ENCODE measurements at regions not wholly inside any gene's neighbourhood (a gene's known extent, or its start where the extent isn't known, plus 50 kb on each side); places are given as distances from the start of the nearest gene placed in this dataset.

- no peak overlapping the region for H3K27ac Mint-ChIP-seq (ENCODE audit: unreplicated experiment)
- H3K4me3 Mint-ChIP-seq (ENCODE audit: unreplicated experiment), result no peak overlapping the region
- no peaks in the 10 kb centered on the region for H3K36me3 Mint-ChIP-seq (ENCODE audit: low read depth, unreplicated experiment)
- peaks cover 11% of the 10 kb centered on the region for H3K4me1 Mint-ChIP-seq (ENCODE audit: unreplicated experiment)
- no peak for DNase-seq (ENCODE audit: low spot score)
- no peaks in the 10 kb centered on the region for H3K9me3 Mint-ChIP-seq (ENCODE audit: unreplicated experiment)
- no peaks in the 10 kb centered on the region for H3K27me3 Mint-ChIP-seq (ENCODE audit: unreplicated experiment)
- TF ChIP-seq CTCF (IDR thresholded peaks at IDR 0.05; ENCODE audit: unreplicated experiment), result no peak
Observed at GRCh38 chr12:86741531-86741930, 485.3 kb upstream of the MGAT4C start.

GRCh38 chr12:86735851-86736250 lies 479.7 kb upstream of the MGAT4C start:
- no peaks in the 10 kb centered on the region for H3K9me3 Mint-ChIP-seq (ENCODE audit: unreplicated experiment)
- no peak overlapping the region for H3K4me3 Mint-ChIP-seq (ENCODE audit: unreplicated experiment)

GRCh38 chr12:86735072-86735471 lies 478.9 kb upstream of the MGAT4C start:
- Mint-ChIP-seq H3K36me3 (ENCODE audit: low read depth, unreplicated experiment) (no peaks in the 10 kb centered on the region), H3K27ac (ENCODE audit: unreplicated experiment) (no peak overlapping the region), H3K9me3 (ENCODE audit: unreplicated experiment) (no peaks in the 10 kb centered on the region), H3K4me1 (ENCODE audit: unreplicated experiment) (peaks cover 8% of the 10 kb centered on the region), H3K27me3 (ENCODE audit: unreplicated experiment) (no peaks in the 10 kb centered on the region), H3K4me3 (ENCODE audit: unreplicated experiment) (no peak overlapping the region)
- no peak for DNase-seq (ENCODE audit: low spot score)
- TF ChIP-seq CTCF (IDR thresholded peaks at IDR 0.05; ENCODE audit: unreplicated experiment), result no peak

More at GRCh38 chr12:86735851-86736250, 479.7 kb upstream of the MGAT4C start:
- peaks cover 9% of the 10 kb centered on the region for H3K4me1 Mint-ChIP-seq (ENCODE audit: unreplicated experiment)
- no peak for DNase-seq (ENCODE audit: low spot score)
- no peak for TF ChIP-seq CTCF (IDR thresholded peaks at IDR 0.05; ENCODE audit: unreplicated experiment)
- no peaks in the 10 kb centered on the region for H3K36me3 Mint-ChIP-seq (ENCODE audit: low read depth, unreplicated experiment)
- no peaks in the 10 kb centered on the region for H3K27me3 Mint-ChIP-seq (ENCODE audit: unreplicated experiment)
- H3K27ac Mint-ChIP-seq (ENCODE audit: unreplicated experiment), result no peak overlapping the region

GRCh38 chr12:86730233-86730632 lies 474.0 kb upstream of the MGAT4C start:
- TF ChIP-seq CTCF (IDR thresholded peaks at IDR 0.05; ENCODE audit: unreplicated experiment), result no peak
- no peaks in the 10 kb centered on the region for H3K9me3 Mint-ChIP-seq (ENCODE audit: unreplicated experiment)
- H3K27ac Mint-ChIP-seq (ENCODE audit: unreplicated experiment), result no peak overlapping the region
- no peaks in the 10 kb centered on the region for H3K4me1 Mint-ChIP-seq (ENCODE audit: unreplicated experiment)
- H3K4me3 Mint-ChIP-seq (ENCODE audit: unreplicated experiment), result no peak overlapping the region
- no peaks in the 10 kb centered on the region for H3K27me3 Mint-ChIP-seq (ENCODE audit: unreplicated experiment)
- H3K36me3 Mint-ChIP-seq (ENCODE audit: low read depth, unreplicated experiment), result no peaks in the 10 kb centered on the region
- DNase-seq (ENCODE audit: low spot score), result no peak

GRCh38 chr12:86729739-86730138 lies 473.5 kb upstream of the MGAT4C start:
- no peak overlapping the region for H3K27ac Mint-ChIP-seq (ENCODE audit: unreplicated experiment)
- no peak overlapping the region for H3K4me3 Mint-ChIP-seq (ENCODE audit: unreplicated experiment)
- TF ChIP-seq CTCF (IDR thresholded peaks at IDR 0.05; ENCODE audit: unreplicated experiment), result no peak
- no peaks in the 10 kb centered on the region for H3K4me1 Mint-ChIP-seq (ENCODE audit: unreplicated experiment)
- H3K27me3 Mint-ChIP-seq (ENCODE audit: unreplicated experiment), result no peaks in the 10 kb centered on the region
- H3K9me3 Mint-ChIP-seq (ENCODE audit: unreplicated experiment), result no peaks in the 10 kb centered on the region
- DNase-seq (ENCODE audit: low spot score), result no peak
- H3K36me3 Mint-ChIP-seq (ENCODE audit: low read depth, unreplicated experiment), result no peaks in the 10 kb centered on the region
